HL-60 (cell line): ENCODE measurements at regions not wholly inside any gene's neighbourhood (a gene's known extent, or its start where the extent isn't known, plus 50 kb on each side); places are given as distances from the start of the nearest gene placed in this dataset.

Source experiments
- DNase-seq, 2 experiments: peaks; one replicate each; pipeline ENCODE4 v3.0.0-alpha.2; 2010 to 2020; ENCODE audit warnings: low read depth in 1 of 2, low spot score in 1 of 2
- H3K27ac ChIP-seq: fragments of 250-450 bp; sonication (Bioruptor Pico); replicated peaks from 2 replicates; pipeline ENCODE4 v1.5.1; 2020; ENCODE audit warnings: mild to moderate bottlenecking, moderate library complexity
- H3K27me3 ChIP-seq: fragments of 250-450 bp; sonication (Bioruptor Pico); 2 replicates; pipeline ENCODE4 v1.5.1; 2021; ENCODE audit warnings: mild to moderate bottlenecking, moderate library complexity; ENCODE audit not compliant: insufficient read depth, poor library complexity, severe bottlenecking
- H3K4me3 ChIP-seq: replicated peaks from 2 replicates; pipeline ENCODE4 v1.5.1; 2011; ENCODE audit warnings: mild to moderate bottlenecking, control low read depth, low read length; ENCODE audit not compliant: insufficient read depth
- CTCF ChIP-seq: IDR thresholded peaks from one replicate; pipeline ENCODE4 v1.5.1; 2011; ENCODE audit warnings: low read length, control low read depth, inconsistent platforms; ENCODE audit not compliant: insufficient read depth
- GABPA ChIP-seq: IDR thresholded peaks from 2 replicates; pipeline ENCODE4 v1.6.1; 2012; ENCODE audit warnings: low read depth
- POLR2AphosphoS5 ChIP-seq: IDR thresholded peaks from 2 replicates; pipeline ENCODE4 v1.6.1; 2012; ENCODE audit warnings: low read depth
- SPI1 ChIP-seq: IDR thresholded peaks from 2 replicates; pipeline ENCODE4 v1.6.1; 2012; ENCODE audit warnings: low read depth, mild to moderate bottlenecking, borderline replicate concordance
- TF ChIP-seq, protein P1 (sequence below): IDR thresholded peaks from 2 replicates; pipeline ENCODE4 v1.6.1; 2012; ENCODE audit warnings: low read depth; ENCODE audit not compliant: insufficient replicate concordance

DNA sequence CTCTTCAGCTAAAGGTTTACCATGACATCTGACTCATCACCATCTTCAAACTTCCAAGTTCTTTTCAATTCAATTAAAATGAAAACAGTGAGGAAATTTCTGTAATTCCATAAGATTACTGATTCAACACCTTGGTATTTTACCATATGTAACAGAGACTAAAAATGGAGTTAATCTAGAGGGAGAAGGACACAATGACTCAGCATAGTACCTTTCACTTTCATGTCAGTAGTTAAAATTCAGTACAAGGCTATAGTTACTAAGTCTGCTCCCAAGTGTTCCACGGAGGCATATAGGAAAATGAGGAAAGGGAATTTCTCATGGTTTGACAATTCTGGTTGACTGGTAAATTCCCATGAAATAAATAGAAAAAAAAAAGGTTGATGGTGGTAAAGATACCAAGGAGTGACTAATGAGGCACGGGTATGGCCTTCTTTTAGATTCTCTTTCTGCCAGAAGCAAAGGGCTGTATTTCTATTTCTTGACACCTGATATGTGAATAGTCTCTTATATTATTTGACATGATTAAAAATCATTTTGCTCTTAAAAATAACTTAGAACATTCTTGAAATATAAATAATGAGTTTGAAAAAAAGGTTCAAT, 526.7 kb upstream of the ADGRB3 start:
- DNase-seq: no peak
- no peaks in the 10 kb centered on the region for H3K27me3 ChIP-seq
- H3K27ac ChIP-seq: no peak overlapping the region
- TF ChIP-seq GABPA (no peak), POLR2AphosphoS5 (no peak), SPI1 (no peak), CTCF (no peak)
- TF ChIP-seq, protein P1, sequence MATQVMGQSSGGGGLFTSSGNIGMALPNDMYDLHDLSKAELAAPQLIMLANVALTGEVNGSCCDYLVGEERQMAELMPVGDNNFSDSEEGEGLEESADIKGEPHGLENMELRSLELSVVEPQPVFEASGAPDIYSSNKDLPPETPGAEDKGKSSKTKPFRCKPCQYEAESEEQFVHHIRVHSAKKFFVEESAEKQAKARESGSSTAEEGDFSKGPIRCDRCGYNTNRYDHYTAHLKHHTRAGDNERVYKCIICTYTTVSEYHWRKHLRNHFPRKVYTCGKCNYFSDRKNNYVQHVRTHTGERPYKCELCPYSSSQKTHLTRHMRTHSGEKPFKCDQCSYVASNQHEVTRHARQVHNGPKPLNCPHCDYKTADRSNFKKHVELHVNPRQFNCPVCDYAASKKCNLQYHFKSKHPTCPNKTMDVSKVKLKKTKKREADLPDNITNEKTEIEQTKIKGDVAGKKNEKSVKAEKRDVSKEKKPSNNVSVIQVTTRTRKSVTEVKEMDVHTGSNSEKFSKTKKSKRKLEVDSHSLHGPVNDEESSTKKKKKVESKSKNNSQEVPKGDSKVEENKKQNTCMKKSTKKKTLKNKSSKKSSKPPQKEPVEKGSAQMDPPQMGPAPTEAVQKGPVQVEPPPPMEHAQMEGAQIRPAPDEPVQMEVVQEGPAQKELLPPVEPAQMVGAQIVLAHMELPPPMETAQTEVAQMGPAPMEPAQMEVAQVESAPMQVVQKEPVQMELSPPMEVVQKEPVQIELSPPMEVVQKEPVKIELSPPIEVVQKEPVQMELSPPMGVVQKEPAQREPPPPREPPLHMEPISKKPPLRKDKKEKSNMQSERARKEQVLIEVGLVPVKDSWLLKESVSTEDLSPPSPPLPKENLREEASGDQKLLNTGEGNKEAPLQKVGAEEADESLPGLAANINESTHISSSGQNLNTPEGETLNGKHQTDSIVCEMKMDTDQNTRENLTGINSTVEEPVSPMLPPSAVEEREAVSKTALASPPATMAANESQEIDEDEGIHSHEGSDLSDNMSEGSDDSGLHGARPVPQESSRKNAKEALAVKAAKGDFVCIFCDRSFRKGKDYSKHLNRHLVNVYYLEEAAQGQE: no peak
- no peak overlapping the region for H3K4me3 ChIP-seq

GRCh38 chr6:68094070-68094469, 541.0 kb upstream of the ADGRB3 start:
- no peak overlapping the region for H3K27ac ChIP-seq
- no peak for TF ChIP-seq CTCF
- no peak for TF ChIP-seq GABPA
- peak; percentile 30; the same call in 1 of the 2 replicates for TF ChIP-seq SPI1
- TF ChIP-seq, protein P1: no peak
- no peak for TF ChIP-seq POLR2AphosphoS5
- no peak for DNase-seq
- no peaks in the 10 kb centered on the region for H3K27me3 ChIP-seq
- H3K4me3 ChIP-seq: no peak overlapping the region

DNA sequence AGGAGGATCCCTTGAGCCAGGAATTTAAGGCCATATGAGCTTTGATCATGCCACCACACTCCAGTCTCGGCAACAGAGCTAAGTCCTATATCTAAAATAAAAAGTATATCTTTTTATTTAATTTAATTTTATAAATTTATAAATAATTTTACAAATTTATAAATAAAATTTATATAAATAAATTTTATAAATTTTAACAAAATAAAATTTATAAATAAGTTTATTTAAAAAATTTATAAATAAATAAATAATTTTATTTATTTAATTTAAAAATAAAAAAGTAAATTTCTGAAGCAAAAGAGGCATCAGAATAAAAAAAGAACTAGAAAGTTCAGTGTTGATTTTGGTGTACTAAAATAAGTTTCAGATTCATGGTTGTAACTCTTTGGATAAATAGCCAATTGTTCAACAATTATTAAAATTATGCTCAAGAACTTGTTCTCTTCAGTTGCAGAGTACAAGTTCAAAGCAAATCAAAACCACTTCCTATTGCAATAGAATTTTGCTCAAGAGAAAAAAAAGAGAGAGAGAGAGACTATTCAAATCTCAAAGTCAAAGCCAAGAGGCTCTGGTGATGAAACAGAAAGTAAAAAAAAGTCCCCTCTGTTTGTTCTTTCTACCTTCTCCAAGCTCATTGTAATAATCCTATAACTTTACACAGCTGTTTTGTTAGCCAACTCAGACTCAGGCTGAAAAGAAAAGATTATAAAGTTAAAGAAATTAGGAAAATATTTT, 547.5 kb upstream of the ADGRB3 start:
- no peak for DNase-seq
- TF ChIP-seq CTCF (no peak), GABPA (no peak), SPI1 (no peak), POLR2AphosphoS5 (no peak)
- TF ChIP-seq, protein P1: no peak
- no peak overlapping the region for H3K27ac ChIP-seq
- H3K4me3 ChIP-seq: no peak overlapping the region
- no peaks in the 10 kb centered on the region for H3K27me3 ChIP-seq
